NCI-H69 (cell line): ENCODE measurements at regions not wholly inside any gene's neighbourhood (a gene's known extent, or its start where the extent isn't known, plus 50 kb on each side); places are given as distances from the start of the nearest gene placed in this dataset.

Experiments
- DNase-seq: peaks from one replicate; lab custom pipeline; 2025; lab: John Stamatoyannopoulos, UW

GRCh38 chr2:120548627-120549608, 186.8 kb upstream of the GLI2 start:
- DNase-seq, result no peak

DNA sequence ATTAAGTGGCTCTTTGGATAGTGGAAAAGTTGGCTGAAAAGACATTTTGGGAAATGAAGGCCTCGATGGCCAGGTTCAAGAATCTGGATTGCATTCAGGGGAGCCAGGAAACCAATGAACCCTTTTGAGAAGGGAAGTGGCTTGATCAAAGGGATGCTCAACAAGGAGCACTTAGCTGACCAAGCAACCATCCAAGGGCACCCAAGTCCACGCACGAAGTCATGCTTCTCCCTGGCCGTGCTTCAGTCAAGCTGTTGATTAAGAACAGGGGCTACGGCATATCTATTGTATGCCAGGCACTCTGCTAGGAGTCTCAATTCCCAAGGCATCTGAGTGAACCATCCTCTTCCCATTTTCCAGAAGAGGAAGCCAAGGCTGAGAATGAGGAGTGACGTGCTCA, 185.8 kb upstream of the GLI2 start:
- no peak for DNase-seq

GRCh38 chr2:120550282-120550681, 185.4 kb upstream of the GLI2 start:
- no peak for DNase-seq

- no peak for DNase-seq
Measured at GRCh38 chr2:120550893-120551446, 184.7 kb upstream of the GLI2 start.

DNA sequence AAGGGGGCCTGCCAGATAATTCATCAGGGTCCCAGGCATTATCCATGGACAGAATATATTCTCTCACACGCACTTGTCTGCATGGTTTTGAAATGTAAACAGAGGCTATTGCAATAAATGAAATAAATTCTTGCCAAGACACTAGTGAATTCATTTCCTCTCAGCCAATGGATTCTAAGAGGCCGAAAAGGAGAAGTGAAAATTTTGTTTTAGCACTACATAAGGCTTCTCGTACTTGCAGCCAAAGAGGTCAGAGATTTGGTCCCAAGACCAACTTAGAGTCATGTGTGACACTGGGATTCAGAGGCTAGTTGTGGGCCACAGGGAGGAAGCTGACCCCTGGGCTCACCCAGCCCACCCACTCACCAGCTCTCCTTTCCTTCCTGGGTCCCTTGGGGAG, 184.1 kb upstream of the GLI2 start:
- no peak for DNase-seq

DNA sequence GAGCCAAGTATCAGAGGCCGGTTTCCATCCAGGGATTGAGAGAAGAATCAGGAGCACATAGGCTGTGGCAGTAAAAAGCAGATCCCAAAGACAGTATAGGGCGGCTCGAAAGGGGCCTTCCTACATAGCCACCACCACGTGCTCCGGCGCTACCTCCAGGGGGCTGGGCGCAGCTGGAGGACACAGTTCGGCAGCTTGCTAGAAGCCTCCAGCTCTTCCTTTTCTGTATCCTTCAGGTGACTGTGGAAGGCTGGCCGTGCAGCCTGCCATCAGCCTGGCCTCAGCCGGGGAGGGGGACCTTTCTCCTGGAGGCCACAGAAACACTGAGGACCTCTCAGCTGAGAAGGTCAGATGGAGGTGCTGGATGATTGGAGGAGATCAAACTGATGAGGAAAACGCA, 183.6 kb upstream of the GLI2 start:
- DNase-seq, result no peak

DNA sequence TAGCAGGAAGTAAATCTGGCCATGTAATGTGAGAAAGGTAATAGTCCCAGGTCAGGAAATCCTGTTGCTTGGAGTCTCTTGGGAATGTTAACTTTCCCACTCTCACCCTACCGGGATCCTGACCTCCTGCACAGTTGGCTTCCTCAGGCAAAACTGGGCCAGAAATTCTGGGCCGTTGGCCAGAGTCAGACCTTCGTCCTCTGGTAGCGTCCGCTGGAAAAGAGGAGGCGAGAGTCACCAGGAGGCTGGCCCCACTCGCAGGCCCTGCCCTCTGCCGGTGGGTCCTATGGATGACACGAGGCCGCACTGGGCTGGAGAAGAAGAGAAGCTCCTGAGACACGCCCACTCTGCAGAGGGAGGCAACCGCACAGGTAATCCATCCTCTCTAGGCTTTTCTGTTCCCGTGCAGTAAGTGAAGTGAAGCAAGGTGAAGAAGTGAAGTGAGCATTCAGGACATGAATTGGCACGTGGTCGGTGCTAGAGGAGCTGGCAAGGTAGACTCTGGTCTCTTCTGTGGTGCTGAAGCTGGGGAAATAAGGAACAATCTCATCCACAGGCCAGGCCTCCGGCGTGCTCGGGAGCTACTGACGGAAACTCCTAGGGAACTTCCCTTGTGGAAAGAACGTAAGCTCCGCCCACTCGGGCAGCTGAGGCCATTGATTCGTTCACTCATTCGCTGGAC, 182.7 kb upstream of the GLI2 start:
- DNase-seq, result peak; percentile 75

- DNase-seq, result peak; percentile 40
Measured at GRCh38 chr2:120554625-120555032, 181.0 kb upstream of the GLI2 start.

DNA sequence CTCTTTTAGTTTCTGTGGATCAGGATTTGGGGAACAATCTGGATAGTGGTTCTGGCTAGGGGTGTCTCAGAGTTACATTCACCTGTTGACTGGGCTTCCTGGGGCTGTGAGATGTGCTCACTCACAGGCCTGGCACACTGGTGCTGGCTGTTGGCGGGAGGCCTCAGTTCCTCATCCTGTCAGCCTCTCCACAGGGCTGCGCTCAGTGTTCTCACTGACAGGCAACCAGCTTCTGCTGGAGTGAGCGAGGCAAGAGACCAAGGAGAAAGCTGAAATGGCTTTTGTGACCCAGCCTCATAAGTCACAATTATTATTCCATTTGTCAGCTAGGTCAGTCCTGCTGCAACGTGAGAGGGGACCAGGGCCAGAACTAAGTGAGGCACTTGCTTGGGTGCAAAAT, 180.6 kb upstream of the GLI2 start:
- peak; percentile 6 for DNase-seq

DNA sequence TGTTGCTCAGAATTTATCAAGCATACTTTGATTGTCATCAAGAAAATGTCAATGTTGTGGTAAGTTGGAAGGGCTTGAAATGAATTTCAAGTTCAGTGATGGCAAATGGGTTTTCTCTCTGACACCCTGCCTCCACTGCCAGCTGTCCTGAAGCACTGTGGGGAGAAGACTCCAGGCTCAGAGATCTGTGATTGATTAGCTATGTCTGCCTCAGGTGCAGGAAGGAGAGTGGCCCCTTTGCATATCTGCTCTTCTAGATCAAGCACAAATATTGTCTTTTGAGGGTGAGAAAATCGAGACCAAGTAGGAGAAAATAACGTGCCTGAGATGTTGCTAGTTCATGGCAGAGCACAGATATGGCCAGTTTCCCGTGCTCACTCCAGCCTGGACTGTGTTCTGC, 178.8 kb upstream of the GLI2 start:
- peak; percentile 4 for DNase-seq

DNA sequence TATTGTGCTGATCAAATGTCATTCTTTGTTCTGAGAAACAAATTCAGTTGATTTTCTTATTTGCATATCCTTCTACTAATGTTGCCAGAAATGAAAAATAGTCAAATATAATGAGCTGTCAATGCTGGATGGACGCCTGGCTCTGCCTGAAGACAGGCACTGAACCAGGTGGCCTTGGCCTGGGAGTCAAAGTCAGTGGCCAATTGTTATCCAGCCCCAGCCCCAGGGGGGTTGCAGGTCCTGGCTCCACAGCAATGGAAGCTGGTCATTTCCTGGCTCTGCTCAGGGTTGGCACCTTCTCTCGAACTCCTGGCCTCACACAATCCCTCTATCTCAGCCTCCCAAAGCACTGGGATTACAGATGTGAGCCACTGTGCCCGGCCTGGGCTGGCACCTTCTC, 176.8 kb upstream of the GLI2 start:
- no peak for DNase-seq

DNA sequence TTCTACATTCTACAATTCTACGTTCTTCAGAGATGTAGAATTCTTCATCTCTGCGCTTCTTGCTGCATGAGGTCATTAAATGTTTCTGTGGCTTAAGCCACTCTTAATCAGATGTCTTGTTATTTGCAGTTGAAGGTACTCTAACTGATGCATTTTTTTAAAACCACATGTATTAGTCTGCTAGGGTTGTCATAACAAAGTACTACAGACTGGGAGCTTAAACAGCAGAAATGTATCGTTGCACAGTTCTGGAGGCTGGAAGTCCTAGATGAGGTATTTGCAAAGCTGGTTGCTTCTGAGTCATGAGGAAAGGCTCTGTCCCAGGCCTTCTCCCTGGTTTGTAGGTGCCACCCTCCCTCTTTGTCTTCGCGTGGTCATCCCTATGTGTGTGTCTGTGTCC, 176.3 kb upstream of the GLI2 start:
- no peak for DNase-seq

- DNase-seq, result no peak
Measured at GRCh38 chr2:120560330-120560729, 175.3 kb upstream of the GLI2 start.

GRCh38 chr2:120561379-120562035, 174.2 kb upstream of the GLI2 start:
- DNase-seq, result peak; percentile 42

DNA sequence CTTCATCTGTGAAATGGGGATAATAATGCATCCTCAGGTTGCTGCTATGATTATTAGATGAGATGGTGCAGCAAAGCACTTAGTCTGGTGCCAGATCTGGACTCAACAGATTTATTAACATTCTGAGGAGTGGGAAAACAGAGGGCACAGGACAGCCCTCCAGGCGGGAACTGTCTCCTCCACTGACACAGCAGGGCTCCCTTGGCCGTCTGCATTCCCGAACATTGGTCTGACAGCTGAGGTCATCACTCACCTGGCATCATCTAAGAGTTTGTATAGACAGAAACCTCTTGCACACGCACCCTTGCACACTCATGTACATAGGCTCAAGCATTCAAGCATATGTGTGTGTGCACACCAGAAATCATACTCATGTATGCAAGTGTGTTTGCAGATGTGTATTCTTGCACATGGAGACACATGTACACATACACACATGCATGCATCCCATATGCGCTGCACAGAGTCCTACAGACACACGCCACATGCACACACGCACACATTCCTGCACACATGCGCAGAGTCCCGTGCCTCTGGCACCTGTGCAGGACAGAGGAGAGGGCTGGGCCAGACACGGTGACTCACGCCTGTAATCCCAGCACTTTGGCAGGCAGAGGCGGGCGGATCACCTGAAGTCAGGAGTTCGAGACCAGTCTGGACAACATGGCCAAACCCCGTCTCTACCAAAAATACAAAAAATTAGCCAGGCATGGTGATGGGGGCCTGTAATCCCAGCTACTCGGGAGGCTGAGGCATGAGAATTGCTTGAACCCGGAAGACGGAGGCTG, 173.3 kb upstream of the GLI2 start:
- DNase-seq, result no peak

DNA sequence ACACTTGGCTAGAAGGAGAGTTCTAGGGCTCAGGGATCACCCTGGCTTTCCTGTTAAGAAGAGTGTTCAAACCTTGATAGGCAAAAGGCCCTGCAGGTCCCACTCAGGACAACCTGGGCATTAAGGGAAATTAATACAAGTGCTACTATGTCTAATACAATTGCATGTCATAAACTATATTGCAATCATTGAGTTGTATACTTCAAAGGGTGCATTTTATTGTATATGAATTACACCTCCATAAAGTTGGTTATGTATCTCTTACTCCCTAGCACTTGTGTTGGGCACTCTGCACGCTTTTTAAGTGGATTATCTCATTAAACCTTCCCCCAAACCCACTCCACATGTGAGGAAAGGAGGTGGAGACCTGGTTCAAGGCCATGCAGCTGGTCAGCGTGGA, 172.1 kb upstream of the GLI2 start:
- DNase-seq, result no peak

DNA sequence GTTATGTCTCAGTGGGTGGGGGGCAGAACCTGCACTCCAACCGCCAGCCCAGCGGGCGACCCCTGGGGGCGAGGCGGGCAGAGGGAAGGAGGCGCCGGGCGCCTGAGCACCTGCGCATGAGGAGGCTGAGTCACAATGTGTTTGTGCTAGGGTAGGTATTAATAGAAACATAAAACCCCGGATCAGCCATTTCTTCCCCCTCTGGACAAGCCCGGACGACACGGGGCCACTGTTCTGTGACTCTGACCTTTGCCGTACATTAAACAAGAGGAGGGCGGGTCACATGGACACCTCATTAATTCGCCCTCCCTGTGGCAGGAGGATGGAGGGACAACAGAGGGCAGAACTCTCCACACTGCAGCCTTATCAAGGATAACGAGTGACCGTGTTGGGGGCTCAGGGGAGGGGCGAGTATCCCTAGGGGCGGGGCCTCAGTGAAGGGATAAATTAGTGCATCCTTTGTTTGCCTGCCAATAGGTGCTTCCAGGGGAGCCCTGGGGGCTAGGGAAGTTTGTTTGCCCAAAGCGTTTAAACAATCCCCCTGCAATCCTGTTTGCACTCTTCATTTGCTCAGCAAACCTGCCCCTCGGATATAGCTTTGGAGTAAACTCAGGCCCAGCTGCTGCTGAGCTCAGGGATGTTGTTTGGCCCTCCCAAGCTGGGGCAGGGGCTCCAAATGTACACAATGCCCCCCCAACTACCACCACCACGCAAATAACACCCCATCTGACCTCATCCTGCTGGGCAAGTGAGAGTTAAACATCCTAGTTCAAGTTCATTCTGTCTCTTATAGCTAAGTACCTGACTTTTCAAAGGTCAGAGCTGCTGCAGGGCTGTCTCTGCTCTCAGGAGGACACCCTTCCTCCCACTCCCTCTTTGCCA, 171.2 kb upstream of the GLI2 start:
- peak; percentile 96 for DNase-seq

DNA sequence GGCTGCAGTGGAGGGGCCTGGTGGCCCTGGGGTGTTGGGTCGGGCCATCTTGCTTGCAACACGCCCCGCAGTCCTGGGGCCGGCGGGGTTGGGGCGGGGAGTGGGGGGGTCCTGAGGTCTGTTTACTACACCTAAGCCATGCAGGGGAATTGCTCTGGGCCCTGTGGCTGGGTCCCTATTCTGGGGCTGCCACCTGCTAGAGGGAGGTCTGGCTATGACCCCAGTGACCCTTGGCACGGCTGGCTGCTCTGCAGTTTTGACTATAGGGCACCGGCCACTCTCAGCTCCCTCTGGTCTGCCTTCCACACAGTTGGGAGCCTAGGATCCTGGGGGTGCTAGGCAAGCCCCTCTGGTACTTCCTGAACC, 170.6 kb upstream of the GLI2 start:
- no peak for DNase-seq

DNA sequence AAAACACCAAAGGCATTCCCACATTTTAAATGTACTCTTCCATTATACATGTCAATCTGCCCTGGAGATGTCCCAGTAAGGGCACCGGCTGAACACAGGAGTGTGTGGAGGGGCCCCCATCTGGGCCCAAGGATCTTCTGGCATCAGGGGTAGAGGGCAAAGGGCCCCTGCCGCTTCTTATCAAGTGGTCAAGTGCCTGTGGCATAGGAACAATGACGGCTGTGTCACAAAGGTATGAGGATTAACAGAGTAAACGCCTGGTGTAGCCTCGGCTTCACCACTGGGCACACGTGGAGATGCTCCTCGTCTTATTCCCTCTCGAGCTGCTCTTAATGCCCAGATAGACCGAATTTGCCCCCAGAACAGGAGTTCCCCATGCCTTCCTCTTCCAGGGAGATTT, 169.7 kb upstream of the GLI2 start:
- no peak for DNase-seq

DNA sequence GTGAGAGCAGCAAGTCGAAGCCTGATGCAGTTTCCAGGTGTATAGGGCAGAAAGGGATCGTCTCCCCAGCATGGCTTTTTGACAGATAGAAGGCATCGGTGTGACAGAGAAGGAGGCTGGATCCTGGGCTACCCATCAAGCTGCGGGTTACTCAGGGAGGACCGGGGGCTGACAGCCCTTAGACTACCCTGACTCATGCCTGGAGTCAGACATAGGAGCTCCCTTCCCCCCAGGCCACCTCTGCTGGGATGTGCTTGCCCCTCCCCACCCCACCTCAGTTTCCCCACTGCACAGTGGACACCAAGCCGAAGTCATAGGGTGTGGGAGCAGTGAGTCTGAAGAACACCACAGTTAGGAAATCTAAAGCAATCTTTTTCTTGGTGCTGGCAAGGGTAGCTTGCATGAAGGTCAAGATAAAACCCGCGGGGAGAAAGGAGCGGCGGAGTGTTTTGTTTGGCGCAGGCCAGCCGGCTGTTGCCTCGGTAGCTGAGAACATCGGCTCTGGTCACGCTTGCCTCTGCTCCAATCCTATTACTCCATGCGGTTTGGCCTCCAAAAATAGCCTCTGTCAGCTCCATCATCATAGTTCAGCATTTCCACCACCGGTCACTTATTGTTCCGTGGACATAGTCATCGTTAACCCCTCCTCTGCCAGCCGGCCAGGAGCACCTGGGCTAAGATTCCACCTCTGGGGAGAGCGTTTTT, 169.2 kb upstream of the GLI2 start:
- DNase-seq, result no peak
